SU-DHL-6 (cell line): ENCODE measurements at regions not wholly inside any gene's neighbourhood (a gene's known extent, or its start where the extent isn't known, plus 50 kb on each side); places are given as distances from the start of the nearest gene placed in this dataset.

Source experiments
- H2AFZ ChIP-seq: fragments of 200-600 bp; sonication (generic); 2 replicates; pipeline ENCODE4 v1.6.1; 2014; ENCODE audit warnings: low read depth, mild to moderate bottlenecking, moderate library complexity, mixed read lengths, antibody characterized with exemption, low read length; ENCODE audit not compliant: severe bottlenecking
- H3F3A ChIP-seq: fragments of 200-600 bp; shearing (Covaris generic); 2 replicates; pipeline ENCODE4 v1.6.0; 2016; ENCODE audit warnings: antibody characterized with exemption, mild to moderate bottlenecking; ENCODE audit not compliant: insufficient read depth
- H3K27ac ChIP-seq: fragments of 200-600 bp; sonication (generic); 2 replicates; pipeline ENCODE4 v1.5.1; 2016; ENCODE audit warnings: low read depth, mild to moderate bottlenecking, low read length, moderate library complexity, mixed read lengths
- H3K27me3 ChIP-seq: fragments of 200-600 bp; sonication (generic), shearing (Covaris generic); 2 replicates; pipeline ENCODE4 v1.6.0; 2014; ENCODE audit warnings: mild to moderate bottlenecking, low read length
- H3K36me3 ChIP-seq: fragments of 200-600 bp; sonication (generic); 2 replicates; pipeline ENCODE4 v1.6.1; 2014; ENCODE audit warnings: mild to moderate bottlenecking, low read length, mixed read lengths
- H3K4me2 ChIP-seq: fragments of 300-600, 200-600 bp; shearing (Covaris generic), sonication (generic); 2 replicates; pipeline ENCODE4 v1.6.0; 2014; ENCODE audit warnings: low read length, low read depth, mild to moderate bottlenecking; ENCODE audit not compliant: poor library complexity, severe bottlenecking
- H3K4me3 ChIP-seq: fragments of 200-600 bp; sonication (generic); 2 replicates; pipeline ENCODE4 v1.5.1; 2014; ENCODE audit warnings: antibody characterized with exemption, low read length, mild to moderate bottlenecking, mixed read lengths; ENCODE audit not compliant: insufficient read depth, poor library complexity, severe bottlenecking
- H3K79me2 ChIP-seq: fragments of 200-600 bp; sonication (generic); 2 replicates; pipeline ENCODE4 v1.6.1; 2014; ENCODE audit warnings: mild to moderate bottlenecking, low read length, moderate library complexity; ENCODE audit not compliant: insufficient read depth
- H3K9ac ChIP-seq: fragments of 200-600 bp; sonication (generic); 2 replicates; pipeline ENCODE4 v1.7.0; 2014; ENCODE audit warnings: mild to moderate bottlenecking, low read length
- H3K9me2 ChIP-seq: fragments of 200-600 bp; sonication (generic); replicated peaks from 2 replicates; pipeline ENCODE4 v1.6.1; 2014; ENCODE audit warnings: low read length; ENCODE audit not compliant: insufficient read depth
- H3K9me3 ChIP-seq: fragments of 200-600 bp; sonication (generic); 2 replicates; pipeline ENCODE4 v1.6.1; 2014; ENCODE audit warnings: low read length, mixed read lengths; ENCODE audit not compliant: insufficient read depth
- H4K20me1 ChIP-seq: fragments of 200-600 bp; sonication (generic); 2 replicates; pipeline ENCODE4 v1.6.1; 2014; ENCODE audit warnings: low read depth, mild to moderate bottlenecking, antibody characterized with exemption, low read length, moderate library complexity, mixed read lengths
- EZH2phosphoT487 ChIP-seq: fragments of 200-600 bp; sonication (generic), shearing (Covaris generic); conservative IDR thresholded peaks from 2 replicates; pipeline ENCODE4 v1.6.1; 2018; ENCODE audit warnings: mild to moderate bottlenecking, antibody characterized with exemption, low read length, moderate library complexity, mixed read lengths
- TF ChIP-seq, protein P1 (sequence below): fragments of 200-600 bp; sonication (generic); IDR thresholded peaks from one replicate; pipeline ENCODE4 v1.5.1; 2017; ENCODE audit warnings: antibody characterized with exemption, mild to moderate bottlenecking, low read length, moderate library complexity; ENCODE audit not compliant: insufficient read depth, poor library complexity, severe bottlenecking

DNA sequence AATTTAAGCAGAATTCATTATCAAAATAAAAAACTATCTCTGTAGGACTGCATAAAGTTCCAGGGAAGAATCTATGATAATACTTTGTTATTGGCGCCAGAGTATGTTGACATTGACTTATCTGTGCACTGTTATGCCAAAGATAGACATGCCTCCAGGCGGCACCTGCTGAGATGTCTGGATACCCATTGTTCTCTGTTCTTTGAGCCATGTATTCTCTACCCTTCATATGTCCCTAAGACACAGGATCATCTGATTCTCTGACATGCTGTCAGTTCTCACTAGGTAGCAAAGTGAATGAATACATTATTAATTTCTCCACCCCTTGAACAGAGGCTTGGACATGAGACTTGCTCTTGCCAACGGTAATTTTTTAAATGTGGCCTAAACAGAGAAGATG is 517.8 kb upstream of the SLITRK5 start:
- no peak overlapping the region for H3K4me2 ChIP-seq
- no peak overlapping the region for H3K27ac ChIP-seq
- no peaks in the 10 kb centered on the region for H4K20me1 ChIP-seq
- no peaks in the 10 kb centered on the region for H3K36me3 ChIP-seq
- H3K9me2 ChIP-seq = no peaks in the 10 kb centered on the region
- TF ChIP-seq, protein P1, sequence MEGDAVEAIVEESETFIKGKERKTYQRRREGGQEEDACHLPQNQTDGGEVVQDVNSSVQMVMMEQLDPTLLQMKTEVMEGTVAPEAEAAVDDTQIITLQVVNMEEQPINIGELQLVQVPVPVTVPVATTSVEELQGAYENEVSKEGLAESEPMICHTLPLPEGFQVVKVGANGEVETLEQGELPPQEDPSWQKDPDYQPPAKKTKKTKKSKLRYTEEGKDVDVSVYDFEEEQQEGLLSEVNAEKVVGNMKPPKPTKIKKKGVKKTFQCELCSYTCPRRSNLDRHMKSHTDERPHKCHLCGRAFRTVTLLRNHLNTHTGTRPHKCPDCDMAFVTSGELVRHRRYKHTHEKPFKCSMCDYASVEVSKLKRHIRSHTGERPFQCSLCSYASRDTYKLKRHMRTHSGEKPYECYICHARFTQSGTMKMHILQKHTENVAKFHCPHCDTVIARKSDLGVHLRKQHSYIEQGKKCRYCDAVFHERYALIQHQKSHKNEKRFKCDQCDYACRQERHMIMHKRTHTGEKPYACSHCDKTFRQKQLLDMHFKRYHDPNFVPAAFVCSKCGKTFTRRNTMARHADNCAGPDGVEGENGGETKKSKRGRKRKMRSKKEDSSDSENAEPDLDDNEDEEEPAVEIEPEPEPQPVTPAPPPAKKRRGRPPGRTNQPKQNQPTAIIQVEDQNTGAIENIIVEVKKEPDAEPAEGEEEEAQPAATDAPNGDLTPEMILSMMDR = no peak
- no peak for TF ChIP-seq EZH2phosphoT487
- H3K9me3 ChIP-seq = no peaks in the 10 kb centered on the region
- no peak overlapping the region for H2AFZ ChIP-seq
- H3F3A ChIP-seq = no peaks in the 10 kb centered on the region
- no peak overlapping the region for H3K4me3 ChIP-seq
- H3K27me3 ChIP-seq = no peaks in the 10 kb centered on the region
- H3K79me2 ChIP-seq = no peaks in the 10 kb centered on the region
- no peak overlapping the region for H3K9ac ChIP-seq

DNA sequence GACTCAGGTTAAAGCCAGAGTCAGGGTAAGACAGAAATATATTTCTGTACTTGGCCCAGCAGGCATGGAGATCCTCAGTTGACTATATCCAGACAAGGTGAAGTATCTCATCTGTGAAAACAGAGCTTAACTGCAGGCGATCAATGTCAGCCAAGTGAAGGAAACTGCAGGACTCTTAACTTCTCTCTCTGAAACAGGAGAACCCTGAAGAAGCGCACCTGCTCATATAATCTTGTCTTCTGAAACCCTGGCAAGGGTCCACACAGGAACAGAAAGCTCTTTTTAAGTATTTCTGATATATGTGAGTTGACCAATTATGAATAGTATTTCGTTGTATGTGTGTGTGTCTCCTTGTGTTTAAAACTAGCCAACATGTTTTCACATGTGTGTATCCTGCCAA is 504.8 kb upstream of the SLITRK5 start:
- H2AFZ ChIP-seq = no peak overlapping the region
- no peak overlapping the region for H3K4me3 ChIP-seq
- H3K27ac ChIP-seq = no peak overlapping the region
- no peaks in the 10 kb centered on the region for H4K20me1 ChIP-seq
- H3F3A ChIP-seq = no peaks in the 10 kb centered on the region
- no peak overlapping the region for H3K4me2 ChIP-seq
- H3K27me3 ChIP-seq = no peaks in the 10 kb centered on the region
- H3K9me2 ChIP-seq = no peaks in the 10 kb centered on the region
- no peaks in the 10 kb centered on the region for H3K79me2 ChIP-seq
- H3K36me3 ChIP-seq = no peaks in the 10 kb centered on the region
- TF ChIP-seq, protein P1 = no peak
- TF ChIP-seq EZH2phosphoT487 = no peak
- no peaks in the 10 kb centered on the region for H3K9me3 ChIP-seq
- no peak overlapping the region for H3K9ac ChIP-seq

DNA sequence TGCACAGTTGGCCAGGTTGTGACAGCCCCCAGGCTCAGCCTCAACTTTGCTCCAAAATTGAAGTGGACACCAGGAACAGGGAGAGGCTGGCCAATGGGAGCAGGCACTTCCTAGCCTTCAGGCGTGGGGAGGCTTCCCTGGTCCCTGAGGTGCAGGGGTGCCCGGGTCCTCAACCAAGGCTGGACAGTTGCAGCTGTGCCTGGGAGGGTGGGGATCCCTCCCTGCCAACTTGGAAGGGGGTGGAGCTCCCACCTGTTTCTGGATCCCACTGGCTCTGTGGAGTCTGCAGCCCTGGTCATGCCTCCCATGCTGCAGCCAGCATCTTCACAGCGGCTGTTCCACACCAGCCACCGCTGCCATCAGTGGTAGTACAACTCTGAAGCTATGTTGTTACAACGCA is 502.8 kb upstream of the SLITRK5 start:
- H3K27me3 ChIP-seq = no peaks in the 10 kb centered on the region
- no peak overlapping the region for H3K4me3 ChIP-seq
- no peak overlapping the region for H2AFZ ChIP-seq
- no peak overlapping the region for H3K9ac ChIP-seq
- no peaks in the 10 kb centered on the region for H3K9me2 ChIP-seq
- H3K9me3 ChIP-seq = no peaks in the 10 kb centered on the region
- H4K20me1 ChIP-seq = no peaks in the 10 kb centered on the region
- H3K4me2 ChIP-seq = no peak overlapping the region
- H3K36me3 ChIP-seq = no peaks in the 10 kb centered on the region
- no peaks in the 10 kb centered on the region for H3K79me2 ChIP-seq
- no peaks in the 10 kb centered on the region for H3F3A ChIP-seq
- no peak for TF ChIP-seq EZH2phosphoT487
- TF ChIP-seq, protein P1 = no peak
- no peak overlapping the region for H3K27ac ChIP-seq
